DMS53 treated with DMSO at 0.1 percent for 48 hours (cell line): ENCODE measurements at regions not wholly inside any gene's neighbourhood (a gene's known extent, or its start where the extent isn't known, plus 50 kb on each side); places are given as distances from the start of the nearest gene placed in this dataset.

Source experiments
- DNase-seq: peaks from one replicate; lab custom pipeline; 2025; ENCODE audit not compliant: unreplicated experiment; lab: John Stamatoyannopoulos, UW

DNA sequence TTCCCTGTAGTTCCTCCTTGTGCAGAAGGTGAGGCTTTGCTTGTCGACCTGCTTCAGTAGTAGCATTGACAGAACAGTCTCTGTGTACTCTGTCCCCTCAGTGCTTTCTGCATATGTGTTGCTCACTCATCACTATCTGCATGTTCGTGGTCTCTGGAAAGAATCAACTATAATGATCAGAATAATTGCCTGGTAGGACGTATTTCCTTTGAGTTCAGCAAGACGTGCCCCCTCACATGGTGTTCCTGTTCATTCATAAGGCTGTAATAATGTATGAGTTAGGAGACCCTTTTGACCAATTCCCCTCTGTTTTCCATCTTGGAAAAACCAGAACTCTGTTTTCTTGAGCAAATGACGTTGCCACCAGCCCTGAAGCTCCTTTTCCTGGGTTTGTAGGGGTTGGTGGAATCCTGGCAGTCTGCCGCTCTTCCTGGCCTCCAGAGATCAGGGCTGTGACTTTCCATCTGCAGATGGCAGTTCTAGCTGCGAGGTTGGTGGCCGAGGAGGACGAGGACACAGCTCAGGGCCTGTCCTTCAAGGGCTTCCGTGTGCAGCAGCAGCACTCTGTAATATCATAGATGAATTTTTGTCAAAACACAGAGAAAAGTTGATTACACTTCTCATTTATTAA, 61.9 kb downstream of the EXOSC2 start:
- no peak for DNase-seq

- DNase-seq: no peak
Measured at GRCh38 chr9:130756037-130756436, 62.5 kb downstream of the EXOSC2 start.

GRCh38 chr9:130756455-130757152, 63.0 kb downstream of the EXOSC2 start:
- DNase-seq: no peak

DNA sequence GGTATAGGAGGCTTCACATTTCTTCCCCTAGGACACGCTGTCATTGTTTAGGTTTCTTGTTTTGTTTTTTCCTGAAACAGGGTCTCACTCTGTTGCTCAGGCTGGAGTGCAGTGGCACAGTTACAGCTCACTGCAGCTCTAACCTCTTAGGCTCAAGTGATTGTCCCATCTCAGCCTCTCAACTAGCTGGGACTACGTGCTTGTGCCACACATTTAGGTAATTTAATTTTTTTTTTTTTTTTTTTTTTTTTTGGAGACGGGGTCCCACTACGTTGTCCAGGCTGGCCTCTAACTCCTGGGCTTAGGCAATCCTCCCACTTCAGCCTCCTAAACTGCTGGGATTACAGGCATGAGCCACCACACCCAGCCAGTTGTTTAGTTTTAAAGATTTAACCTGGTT, 66.2 kb downstream of the EXOSC2 start:
- DNase-seq: no peak

- no peak for DNase-seq
Measured at GRCh38 chr9:130763331-130764171, 70.0 kb downstream of the EXOSC2 start.

- no peak for DNase-seq
Measured at GRCh38 chr9:130765137-130766020, 69.7 kb upstream of the ABL1 start.

DNA sequence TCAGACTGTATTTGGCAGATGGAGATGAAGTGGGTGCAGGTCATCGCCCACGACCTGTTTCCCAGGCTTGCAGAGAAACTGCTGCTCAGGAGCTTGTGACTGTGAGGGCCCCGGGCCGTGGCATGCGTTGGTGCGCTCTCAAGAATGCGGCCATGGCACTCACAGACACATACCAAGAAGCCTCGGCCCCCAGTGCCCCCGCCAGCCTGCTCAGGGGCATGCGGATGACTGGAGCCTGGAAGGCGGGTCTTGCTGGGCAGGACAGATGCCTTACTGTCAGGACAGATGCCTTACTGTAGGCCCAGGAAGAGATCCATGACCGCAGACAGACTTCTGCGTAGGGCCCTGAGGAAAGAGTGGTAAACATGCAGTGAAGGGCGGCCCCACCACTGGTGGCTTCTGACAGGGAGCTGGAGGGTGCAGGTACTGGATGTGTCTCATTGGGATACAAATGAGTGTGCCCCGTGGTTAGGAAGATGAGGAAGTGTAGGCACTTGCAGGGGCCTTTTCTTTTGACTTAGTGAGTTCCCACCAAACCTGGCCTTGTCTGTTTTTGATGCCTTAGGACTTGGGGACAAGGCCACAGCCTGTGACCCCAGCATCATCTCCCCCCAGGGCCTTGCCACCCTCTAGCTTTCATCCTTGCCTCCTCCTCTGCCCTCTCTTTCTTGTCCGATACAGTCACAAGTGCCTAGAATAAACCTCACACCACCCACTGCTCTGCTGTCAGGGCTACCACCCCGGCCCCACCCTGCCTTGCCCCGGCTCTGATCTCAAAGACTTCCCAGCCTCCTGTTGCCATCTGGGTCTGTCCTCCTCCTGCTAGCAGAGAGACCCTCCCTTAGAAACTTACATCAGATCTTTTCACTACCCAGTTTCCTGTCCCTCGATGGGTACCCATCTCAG, 68.8 kb upstream of the ABL1 start:
- no peak for DNase-seq

GRCh38 chr9:130766927-130767307, 68.1 kb upstream of the ABL1 start:
- DNase-seq: no peak

- no peak for DNase-seq
Measured at GRCh38 chr9:130768265-130768664, 66.8 kb upstream of the ABL1 start.

DNA sequence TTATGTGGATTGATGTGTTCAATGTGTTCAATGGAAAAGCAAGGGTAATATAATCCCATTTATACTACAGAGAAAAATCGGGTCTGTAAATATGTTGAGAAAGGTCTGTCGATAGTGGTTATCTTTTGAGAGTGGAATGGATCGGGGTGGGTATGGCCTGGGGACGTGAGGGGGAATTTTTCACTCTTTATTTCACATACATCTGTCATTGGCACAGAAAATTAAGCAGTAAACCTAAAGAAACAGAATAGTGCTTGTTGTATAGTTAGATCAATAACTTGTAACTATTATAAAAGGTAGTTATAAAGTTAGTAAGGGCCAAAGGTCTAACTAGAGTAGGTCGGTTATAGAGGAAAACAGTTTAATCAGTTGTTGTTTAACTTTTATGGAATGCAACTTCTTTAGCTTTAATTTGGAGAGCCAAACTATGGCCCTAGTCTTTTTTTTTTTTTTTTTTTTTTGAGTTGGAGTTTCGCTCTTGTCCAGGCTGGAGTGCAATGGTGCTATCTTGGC, 66.1 kb upstream of the ABL1 start:
- no peak for DNase-seq

DNA sequence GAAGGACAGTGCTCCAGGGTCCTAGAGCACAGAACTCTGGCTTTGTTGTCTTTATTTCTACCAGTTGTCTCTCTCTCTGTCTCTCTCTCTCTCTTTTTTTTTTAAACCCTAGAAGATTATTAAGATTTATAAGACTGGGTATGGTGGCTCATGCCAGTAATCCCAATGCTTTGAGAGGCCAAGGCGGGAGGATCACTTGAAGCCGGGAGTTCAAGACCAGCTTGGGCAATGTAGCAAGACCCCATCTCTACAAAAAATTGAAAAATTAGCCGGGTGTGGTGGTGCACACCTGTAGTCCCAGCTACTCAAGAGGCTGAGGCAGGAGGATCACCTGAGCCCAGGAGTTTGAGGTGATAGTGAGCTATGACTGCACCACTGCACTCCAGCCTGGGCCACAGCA, 65.0 kb upstream of the ABL1 start:
- DNase-seq: no peak

GRCh38 chr9:130770679-130771442, 64.2 kb upstream of the ABL1 start:
- peak; percentile 51 for DNase-seq

DNA sequence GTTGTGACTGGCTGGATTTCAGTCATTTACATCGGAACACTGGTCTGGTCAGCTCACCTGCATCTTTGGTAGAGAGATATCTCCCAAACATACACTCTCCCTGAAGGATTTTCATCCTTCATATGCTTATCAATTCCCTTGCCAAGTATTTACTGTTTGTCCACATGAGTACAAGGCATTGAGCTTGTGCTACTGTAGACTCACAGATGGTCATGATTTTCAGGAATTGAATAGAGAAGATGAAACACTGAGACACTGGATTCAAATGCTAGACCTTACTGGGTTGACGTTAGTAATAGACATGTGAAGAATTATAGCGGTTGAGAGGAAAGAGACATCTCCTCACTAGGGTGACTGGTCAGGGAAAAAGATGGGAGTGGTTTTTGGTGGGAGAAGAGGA, 62.9 kb upstream of the ABL1 start:
- no peak for DNase-seq

DNA sequence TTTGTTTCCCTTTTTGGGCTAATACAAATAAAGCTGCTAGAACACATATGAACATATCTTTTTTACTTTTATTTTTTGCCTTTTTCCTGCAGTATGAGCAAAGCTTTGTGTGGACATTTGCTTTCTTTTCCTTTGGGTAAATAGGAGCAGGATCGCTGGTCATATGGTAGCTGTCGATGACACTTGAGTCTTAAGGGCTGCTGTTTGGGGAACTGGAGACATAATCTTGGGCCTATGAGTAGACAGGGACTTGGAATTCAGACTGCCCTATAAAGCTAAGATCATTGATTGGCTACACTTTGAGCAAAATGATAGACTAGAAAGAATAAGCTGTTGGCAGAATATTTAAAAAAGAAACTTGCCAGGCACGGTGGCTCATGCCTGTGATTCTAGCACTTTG, 60.9 kb upstream of the ABL1 start:
- DNase-seq: no peak

GRCh38 chr9:130775336-130775991, 59.6 kb upstream of the ABL1 start:
- DNase-seq: no peak

DNA sequence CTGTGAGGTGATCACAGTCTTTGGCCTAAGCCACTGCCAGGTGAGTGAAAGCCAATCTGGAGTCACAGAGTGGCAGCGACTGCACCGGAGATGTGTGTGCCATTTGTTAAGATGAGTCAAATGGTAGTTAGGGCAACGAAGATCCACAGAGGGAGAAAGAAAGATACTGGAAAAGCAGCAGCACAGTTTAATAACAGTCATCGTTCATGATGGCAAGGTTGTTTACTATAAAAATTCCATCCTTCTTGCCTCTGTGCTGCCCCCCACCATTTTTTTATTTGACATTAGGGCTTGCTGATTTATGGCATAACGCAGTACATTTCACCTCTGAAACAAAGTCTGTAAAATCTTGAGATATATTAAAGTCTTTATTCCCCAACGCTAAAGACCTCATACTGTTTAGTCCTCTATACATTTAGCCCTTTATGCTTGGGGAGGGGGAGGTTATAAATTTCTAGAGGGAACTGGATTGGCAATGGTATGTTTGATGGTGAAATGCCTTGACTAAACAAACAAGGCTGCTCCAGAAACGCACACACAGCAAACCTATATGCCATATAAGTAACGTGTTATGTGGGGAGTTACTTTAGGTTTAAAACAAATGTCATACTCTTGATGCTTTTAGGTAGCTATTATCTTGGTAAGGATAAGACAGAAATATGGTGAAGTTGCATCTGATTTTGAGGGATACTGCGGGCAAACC, 55.8 kb upstream of the ABL1 start:
- DNase-seq: no peak

DNA sequence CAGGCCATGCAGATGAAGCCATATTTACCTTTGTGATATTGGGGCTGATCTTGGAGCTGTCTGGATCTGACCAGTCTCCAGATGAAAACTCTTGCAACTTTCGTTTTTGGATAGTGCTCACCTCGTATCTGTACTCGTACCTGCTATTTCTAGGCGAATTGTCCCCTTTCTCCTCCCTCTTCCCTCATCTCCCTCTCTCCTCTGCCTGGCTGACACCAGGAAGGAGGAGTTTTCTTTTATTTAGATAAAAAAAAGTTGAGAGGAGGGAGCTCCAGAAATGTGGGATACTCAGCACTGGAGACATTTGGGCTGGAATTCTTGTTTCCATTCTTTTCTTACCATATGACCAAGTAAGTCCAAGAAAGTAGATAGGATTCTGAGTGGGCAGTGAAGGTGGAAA, 54.6 kb upstream of the ABL1 start:
- DNase-seq: no peak

- no peak for DNase-seq
Measured at GRCh38 chr9:130780865-130781504, 54.1 kb upstream of the ABL1 start.
